ENCODE measurements at regions not wholly inside any gene's neighbourhood (a gene's known extent, or its start where the extent isn't known, plus 50 kb on each side); places are given as distances from the start of the nearest gene placed in this dataset.

DNA sequence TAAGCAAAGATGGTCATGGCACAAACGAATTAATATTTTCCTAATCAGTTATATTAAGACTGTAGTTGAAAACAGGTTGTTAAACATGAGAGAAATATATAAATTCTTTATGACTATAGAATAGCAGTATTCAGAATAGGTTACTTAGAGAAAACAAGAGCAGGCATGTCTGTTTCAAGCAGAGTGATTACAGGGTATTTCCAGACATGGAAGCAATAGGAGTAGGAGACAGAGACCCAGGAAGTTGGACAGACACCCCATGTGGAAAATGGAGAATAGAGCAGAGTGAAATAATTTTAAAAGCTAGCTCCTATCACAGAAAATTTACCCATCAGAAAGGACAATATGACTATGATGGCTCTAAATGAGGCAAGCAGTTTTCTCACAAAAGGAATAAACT lies 111.5 kb downstream of the IZUMO3 start:
- no peak for TF ChIP-seq JUND (IDR thresholded peaks at IDR 0.05; ENCODE audit: low read depth)
- in situ Hi-C loops (cut with HindIII; ENCODE audit: low pct_unique_long_range_greater_than_20kb, low sequenced_read_pairs) = no loop called here
- DNase-seq (ENCODE audit: low read depth in 1 of 2, low spot score in 1 of 2) = no peak

GRCh38 chr9:24416136-24416535 lies 129.6 kb downstream of the IZUMO3 start:
- peak in 1 of 2 experiments; percentile 1 for DNase-seq (ENCODE audit: low read depth in 1 of 2, low spot score in 1 of 2)
- in situ Hi-C loops (cut with HindIII; ENCODE audit: low pct_unique_long_range_greater_than_20kb, low sequenced_read_pairs) = no loop called here
- no peak for TF ChIP-seq JUND (IDR thresholded peaks at IDR 0.05; ENCODE audit: low read depth)

- in situ Hi-C loops (cut with HindIII; ENCODE audit: low pct_unique_long_range_greater_than_20kb, low sequenced_read_pairs) = no loop called here
- no peak for TF ChIP-seq JUND (IDR thresholded peaks at IDR 0.05; ENCODE audit: low read depth)
- no peak for DNase-seq (ENCODE audit: low read depth in 1 of 2, low spot score in 1 of 2)
These were observed 132.0 kb downstream of the IZUMO3 start for GRCh38 chr9:24413651-24414050.

GRCh38 chr9:24398466-24398865 lies 147.2 kb downstream of the IZUMO3 start:
- TF ChIP-seq JUND (IDR thresholded peaks at IDR 0.05; ENCODE audit: low read depth) = no peak
- in situ Hi-C loops (cut with HindIII; ENCODE audit: low pct_unique_long_range_greater_than_20kb, low sequenced_read_pairs) = no loop called here
- no peak for DNase-seq (ENCODE audit: low read depth in 1 of 2, low spot score in 1 of 2)

DNA sequence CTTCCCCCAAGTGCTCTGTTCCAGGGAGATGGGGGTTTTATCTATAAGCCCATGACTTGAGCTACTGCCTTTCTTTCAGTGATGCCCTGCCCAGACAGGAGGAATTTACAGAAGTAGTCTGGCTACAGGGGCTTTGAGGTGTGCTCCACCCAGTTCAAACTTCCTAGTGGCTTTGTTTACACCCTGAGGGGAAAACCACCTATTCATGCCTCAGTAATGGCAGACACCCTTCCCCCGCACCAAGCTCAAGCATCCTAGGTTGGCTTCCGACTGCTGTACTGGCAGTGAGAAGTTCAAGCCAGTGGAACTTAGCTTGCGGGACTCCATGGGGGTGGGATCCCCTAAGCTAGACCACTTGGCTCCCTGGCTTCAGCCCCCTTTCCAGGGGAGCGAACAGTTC lies 154.6 kb downstream of the IZUMO3 start:
- in situ Hi-C loops (cut with HindIII; ENCODE audit: low pct_unique_long_range_greater_than_20kb, low sequenced_read_pairs) = no loop called here
- DNase-seq (ENCODE audit: low read depth in 1 of 2, low spot score in 1 of 2) = no peak
- no peak for TF ChIP-seq JUND (IDR thresholded peaks at IDR 0.05; ENCODE audit: low read depth)

GRCh38 chr9:24385077-24385476 lies 160.6 kb downstream of the IZUMO3 start:
- TF ChIP-seq JUND (IDR thresholded peaks at IDR 0.05; ENCODE audit: low read depth) = no peak
- in situ Hi-C loops (cut with HindIII; ENCODE audit: low pct_unique_long_range_greater_than_20kb, low sequenced_read_pairs) = no loop called here
- no peak for DNase-seq (ENCODE audit: low read depth in 1 of 2, low spot score in 1 of 2)

DNA sequence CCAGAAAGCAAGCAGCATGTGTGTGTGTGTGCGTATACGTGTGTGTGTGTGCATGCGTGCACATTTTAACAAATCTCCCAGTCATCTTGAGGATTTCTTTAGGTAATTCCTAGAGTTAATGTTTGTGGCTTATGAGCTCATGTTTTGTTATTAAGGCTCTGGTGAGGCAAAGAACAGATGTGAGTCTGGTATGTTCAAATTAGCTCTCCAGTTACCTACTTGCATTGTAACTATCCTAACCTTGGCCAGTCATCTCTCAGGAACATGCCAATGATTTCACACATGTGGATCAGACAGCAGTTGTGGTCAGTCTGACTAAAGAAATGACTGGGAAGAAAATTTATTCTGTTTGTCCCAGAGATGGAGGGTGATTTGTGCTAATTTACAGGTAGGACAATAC lies 163.1 kb downstream of the IZUMO3 start:
- DNase-seq (ENCODE audit: low read depth in 1 of 2, low spot score in 1 of 2) = no peak
- no peak for TF ChIP-seq JUND (IDR thresholded peaks at IDR 0.05; ENCODE audit: low read depth)
- in situ Hi-C loops (cut with HindIII; ENCODE audit: low pct_unique_long_range_greater_than_20kb, low sequenced_read_pairs) = no loop called here

DNA sequence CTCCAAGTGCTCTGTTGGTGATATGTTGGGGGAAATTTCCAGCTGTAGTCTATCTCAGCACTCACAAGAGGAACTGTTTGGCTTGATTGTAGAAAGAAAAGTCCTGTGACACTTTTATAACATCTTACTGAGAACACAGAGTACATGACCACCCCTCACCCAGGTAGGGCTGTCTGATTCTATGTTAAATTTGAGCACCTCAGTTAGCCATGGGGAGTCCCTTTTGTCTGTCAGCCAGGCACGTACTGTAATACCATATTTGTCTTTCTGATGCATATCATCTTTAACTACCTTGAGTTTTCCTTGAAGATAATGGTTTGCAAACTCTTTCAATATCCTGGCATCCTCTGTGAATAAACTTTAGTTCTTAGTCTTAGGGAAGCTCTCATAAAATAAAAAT lies 164.5 kb downstream of the IZUMO3 start:
- in situ Hi-C loops (cut with HindIII; ENCODE audit: low pct_unique_long_range_greater_than_20kb, low sequenced_read_pairs) = no loop called here
- no peak for TF ChIP-seq JUND (IDR thresholded peaks at IDR 0.05; ENCODE audit: low read depth)
- DNase-seq (ENCODE audit: low read depth in 1 of 2, low spot score in 1 of 2) = peak in 1 of 2 experiments; percentile 18

DNA sequence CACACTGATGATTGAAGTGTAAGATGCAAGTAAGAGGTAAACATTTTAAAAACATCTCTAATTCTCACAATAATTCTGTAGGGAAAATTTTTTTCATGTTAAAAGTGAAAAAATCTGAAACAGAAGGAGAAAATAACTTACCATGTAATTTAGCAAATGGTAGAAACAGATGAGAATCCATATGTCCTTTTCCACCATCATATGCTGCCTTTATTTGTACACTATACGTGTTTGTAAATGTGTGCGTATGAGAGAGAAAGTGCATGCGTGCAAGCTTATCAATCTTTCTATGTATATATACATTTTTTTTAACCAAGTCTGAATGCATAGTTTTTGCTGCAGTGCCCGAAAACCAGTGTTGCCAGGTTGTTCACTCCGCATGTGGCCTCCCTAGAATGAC lies 186.7 kb downstream of the IZUMO3 start:
- in situ Hi-C loops (cut with HindIII; ENCODE audit: low pct_unique_long_range_greater_than_20kb, low sequenced_read_pairs) = no loop called here
- TF ChIP-seq JUND (IDR thresholded peaks at IDR 0.05; ENCODE audit: low read depth) = no peak
- no peak for DNase-seq (ENCODE audit: low read depth in 1 of 2, low spot score in 1 of 2)

GRCh38 chr9:24351973-24352372 lies 193.7 kb downstream of the IZUMO3 start:
- in situ Hi-C loops (cut with HindIII; ENCODE audit: low pct_unique_long_range_greater_than_20kb, low sequenced_read_pairs) = no loop called here

DNA sequence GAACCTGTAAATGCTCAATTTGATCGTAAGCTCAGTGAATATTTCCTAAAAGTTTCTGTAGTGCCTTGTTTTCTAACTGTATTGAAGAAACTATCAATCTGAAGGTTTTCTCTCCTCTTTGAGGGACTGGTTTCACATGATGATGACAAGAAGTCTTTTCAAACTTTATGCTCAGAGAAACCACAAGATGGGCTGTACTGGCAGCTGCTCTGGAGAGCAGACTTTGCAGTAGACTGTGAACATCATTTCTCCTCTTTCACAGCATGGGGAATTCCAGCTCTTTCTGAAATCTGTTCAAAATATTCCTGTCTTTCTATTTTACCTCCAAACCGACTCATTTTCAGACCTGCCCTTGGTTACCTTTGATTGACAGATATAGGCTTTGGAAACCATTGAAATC lies 194.4 kb downstream of the IZUMO3 start:
- TF ChIP-seq JUND (IDR thresholded peaks at IDR 0.05; ENCODE audit: low read depth) = no peak
- no peak for DNase-seq (ENCODE audit: low read depth in 1 of 2, low spot score in 1 of 2)
- in situ Hi-C loops (cut with HindIII; ENCODE audit: low pct_unique_long_range_greater_than_20kb, low sequenced_read_pairs) = no loop called here

More at GRCh38 chr9:24351973-24352372, 193.7 kb downstream of the IZUMO3 start:
- TF ChIP-seq JUND (IDR thresholded peaks at IDR 0.05; ENCODE audit: low read depth) = no peak
- DNase-seq (ENCODE audit: low read depth in 1 of 2, low spot score in 1 of 2) = no peak

DNA sequence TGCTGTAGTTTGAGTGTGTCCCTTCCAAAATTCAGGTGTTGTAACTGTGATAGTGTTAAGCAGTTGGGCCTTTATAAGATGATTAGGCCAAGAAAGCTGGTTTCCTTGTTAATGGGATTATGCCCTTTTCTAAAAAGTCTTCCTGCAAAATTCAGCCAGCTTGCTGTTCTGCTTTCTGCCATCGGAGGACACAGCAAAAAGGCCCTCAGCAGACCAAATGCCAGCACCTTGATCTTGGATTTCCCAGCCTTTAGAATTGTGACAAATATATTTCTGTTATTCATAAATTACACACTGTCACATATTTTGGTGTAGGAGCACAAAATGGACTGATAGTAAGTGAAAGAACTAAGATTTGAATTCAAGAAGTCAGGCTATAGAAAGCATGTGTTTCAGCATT lies 203.2 kb downstream of the IZUMO3 start:
- DNase-seq (ENCODE audit: low read depth in 1 of 2, low spot score in 1 of 2) = no peak
- no peak for TF ChIP-seq JUND (IDR thresholded peaks at IDR 0.05; ENCODE audit: low read depth)
- in situ Hi-C loops (cut with HindIII; ENCODE audit: low pct_unique_long_range_greater_than_20kb, low sequenced_read_pairs) = no loop called here

DNA sequence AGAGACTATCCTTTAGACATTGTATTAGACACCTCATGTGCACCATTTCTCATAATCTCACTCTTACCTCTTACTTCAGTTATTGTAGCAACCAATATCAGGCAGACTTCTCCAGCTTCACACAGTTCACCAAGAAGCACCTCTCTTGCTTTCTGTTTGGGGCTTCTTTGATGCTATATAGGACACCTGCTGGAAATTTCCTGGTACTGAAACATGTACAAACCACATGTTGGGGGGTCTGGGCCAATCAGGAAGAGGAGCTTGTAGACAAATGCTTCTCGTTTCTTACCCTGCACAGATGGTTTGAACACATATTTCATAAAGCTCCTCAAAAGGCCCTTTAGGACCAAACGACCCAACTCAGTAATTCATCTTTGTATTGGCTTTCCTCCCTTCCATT lies 212.1 kb downstream of the IZUMO3 start:
- TF ChIP-seq JUND (IDR thresholded peaks at IDR 0.05; ENCODE audit: low read depth) = no peak
- in situ Hi-C loops (cut with HindIII; ENCODE audit: low pct_unique_long_range_greater_than_20kb, low sequenced_read_pairs) = no loop called here
- peak in 1 of 2 experiments; percentile 12 for DNase-seq (ENCODE audit: low read depth in 1 of 2, low spot score in 1 of 2)

GRCh38 chr9:24298912-24299311 lies 246.8 kb downstream of the IZUMO3 start:
- no peak for DNase-seq (ENCODE audit: low read depth in 1 of 2, low spot score in 1 of 2)
- TF ChIP-seq JUND (IDR thresholded peaks at IDR 0.05; ENCODE audit: low read depth) = no peak

More at GRCh38 chr9:24298912-24299311, 246.8 kb downstream of the IZUMO3 start:
- in situ Hi-C loops (cut with HindIII; ENCODE audit: low pct_unique_long_range_greater_than_20kb, low sequenced_read_pairs) = no loop called here
